ENCODE measurements at regions not wholly inside any gene's neighbourhood (a gene's known extent, or its start where the extent isn't known, plus 50 kb on each side); places are given as distances from the start of the nearest gene placed in this dataset.

GRCh38 chr1:239943761-239944160 is 147.9 kb upstream of the FMN2 start:
- H4K20me1 ChIP-seq (replicated peaks; ENCODE audit: control insufficient read depth, insufficient read depth, low read length) = no peaks in the 10 kb centered on the region
- no peaks in the 10 kb centered on the region for H3K9me3 ChIP-seq (replicated peaks; ENCODE audit: control insufficient read depth, insufficient read depth, low read depth, low read length)
- DNase-seq (ENCODE audit: extremely low read depth in 1 of 4, low spot score in 3 of 4) = no peak
- TF ChIP-seq XRCC4 (IDR thresholded peaks at IDR 0.05; ENCODE audit: extremely low read depth, insufficient read depth, insufficient read length) = no peak
- TF ChIP-seq, protein P1, sequence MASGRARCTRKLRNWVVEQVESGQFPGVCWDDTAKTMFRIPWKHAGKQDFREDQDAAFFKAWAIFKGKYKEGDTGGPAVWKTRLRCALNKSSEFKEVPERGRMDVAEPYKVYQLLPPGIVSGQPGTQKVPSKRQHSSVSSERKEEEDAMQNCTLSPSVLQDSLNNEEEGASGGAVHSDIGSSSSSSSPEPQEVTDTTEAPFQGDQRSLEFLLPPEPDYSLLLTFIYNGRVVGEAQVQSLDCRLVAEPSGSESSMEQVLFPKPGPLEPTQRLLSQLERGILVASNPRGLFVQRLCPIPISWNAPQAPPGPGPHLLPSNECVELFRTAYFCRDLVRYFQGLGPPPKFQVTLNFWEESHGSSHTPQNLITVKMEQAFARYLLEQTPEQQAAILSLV (tag; IDR thresholded peaks at IDR 0.05) = no peak
- no peak for TF ChIP-seq EZH2 (IDR thresholded peaks at IDR 0.05; ENCODE audit: borderline replicate concordance, low read depth, low read length)
- TF ChIP-seq BRCA1 (IDR thresholded peaks at IDR 0.05) = no peak
- no peak for TF ChIP-seq BRCA1 (CRISPR knock-in tag; IDR thresholded peaks at IDR 0.05)
- no peak for TF ChIP-seq RNF2 (IDR thresholded peaks at IDR 0.05)
- no peak for TF ChIP-seq XRCC5 (IDR thresholded peaks at IDR 0.05; ENCODE audit: low read depth, low read length)
- TF ChIP-seq CC2D1A (IDR thresholded peaks at IDR 0.05) = no peak
- no peak for TF ChIP-seq RBM22 (IDR thresholded peaks at IDR 0.05; ENCODE audit: low read depth, low read length, poor library complexity, severe bottlenecking)
- H3K4me2 ChIP-seq (ENCODE audit: insufficient read depth, low read length) = no peak overlapping the region
- no peak overlapping the region for H3K4me3 ChIP-seq
- WGBS (ENCODE audit: insufficient coverage, low coverage, missing lambda C conversion rate) = 0% methylated on average over 4 of the region's 4 CpGs
- no peak overlapping the region for H3K27ac ChIP-seq (ENCODE audit: extremely low read depth, low read depth, low read length)
- in situ Hi-C loops (cut with MboI) = no loop called here
- H3K9me1 ChIP-seq (ENCODE audit: control insufficient read depth, insufficient read depth, low read length) = no peaks in the 10 kb centered on the region
- no TSS peak for BruUV-seq (replicated peaks)
- H2AFZ ChIP-seq (ENCODE audit: low read depth, low read length) = no peak overlapping the region
- no peaks in the 10 kb centered on the region for H3K79me2 ChIP-seq (ENCODE audit: control insufficient read depth, insufficient read depth, low read length)
- ATAC-seq = no peak
- H3K9ac ChIP-seq (ENCODE audit: insufficient read depth in 1 of 2, low read depth in 2 of 2, low read length in 2 of 2) = no peak overlapping the region
- ChIA-PET CTCF (ENCODE audit: low intra/inter-chr PET ratio) (no interaction called here), POLR2A (no interaction called here)
- FAIRE-seq = no peak
- no peaks in the 10 kb centered on the region for H3K4me1 ChIP-seq (replicated peaks in 1 of 2; ENCODE audit: control insufficient read depth in 2 of 2, insufficient read depth in 2 of 2, low read length in 2 of 2)
- intact Hi-C loops (cut with micrococcal nuclease) = no loop called here
- H3K27me3 ChIP-seq (ENCODE audit: control insufficient read depth in 2 of 2, insufficient read depth in 2 of 2, low read length in 2 of 2) = no peaks in the 10 kb centered on the region
- H3K36me3 ChIP-seq (ENCODE audit: control insufficient read depth, insufficient read depth, low read length) = no peaks in the 10 kb centered on the region

All from K562 (cell line).